ENCODE measurements at regions not wholly inside any gene's neighbourhood (a gene's known extent, or its start where the extent isn't known, plus 50 kb on each side); places are given as distances from the start of the nearest gene placed in this dataset.

DNA sequence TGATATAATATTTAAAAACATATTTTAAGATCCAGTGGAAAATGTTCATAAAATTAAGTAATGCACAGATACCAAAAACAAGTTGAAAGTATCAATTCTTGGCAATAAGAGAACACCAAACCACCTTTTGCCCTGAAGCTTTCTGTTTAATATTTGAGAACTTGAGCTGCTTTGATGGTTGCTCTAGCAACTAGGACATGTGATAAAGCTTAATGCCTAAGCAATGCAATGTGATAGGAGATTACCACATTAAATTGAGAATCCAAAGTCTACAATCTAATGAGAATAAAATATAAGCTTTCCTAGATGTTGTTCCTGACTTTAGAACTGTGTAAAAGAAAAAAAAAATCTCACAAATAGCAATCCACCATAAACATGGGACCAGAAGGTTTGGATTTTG lies 1367.5 kb upstream of the PCDH9 start:
- TF ChIP-seq, protein P1, sequence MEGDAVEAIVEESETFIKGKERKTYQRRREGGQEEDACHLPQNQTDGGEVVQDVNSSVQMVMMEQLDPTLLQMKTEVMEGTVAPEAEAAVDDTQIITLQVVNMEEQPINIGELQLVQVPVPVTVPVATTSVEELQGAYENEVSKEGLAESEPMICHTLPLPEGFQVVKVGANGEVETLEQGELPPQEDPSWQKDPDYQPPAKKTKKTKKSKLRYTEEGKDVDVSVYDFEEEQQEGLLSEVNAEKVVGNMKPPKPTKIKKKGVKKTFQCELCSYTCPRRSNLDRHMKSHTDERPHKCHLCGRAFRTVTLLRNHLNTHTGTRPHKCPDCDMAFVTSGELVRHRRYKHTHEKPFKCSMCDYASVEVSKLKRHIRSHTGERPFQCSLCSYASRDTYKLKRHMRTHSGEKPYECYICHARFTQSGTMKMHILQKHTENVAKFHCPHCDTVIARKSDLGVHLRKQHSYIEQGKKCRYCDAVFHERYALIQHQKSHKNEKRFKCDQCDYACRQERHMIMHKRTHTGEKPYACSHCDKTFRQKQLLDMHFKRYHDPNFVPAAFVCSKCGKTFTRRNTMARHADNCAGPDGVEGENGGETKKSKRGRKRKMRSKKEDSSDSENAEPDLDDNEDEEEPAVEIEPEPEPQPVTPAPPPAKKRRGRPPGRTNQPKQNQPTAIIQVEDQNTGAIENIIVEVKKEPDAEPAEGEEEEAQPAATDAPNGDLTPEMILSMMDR (IDR thresholded peaks at IDR 0.05): no peak
- TF ChIP-seq POLR2A (IDR thresholded peaks at IDR 0.05): no peak
